DND-41 (cell line): ENCODE measurements at regions not wholly inside any gene's neighbourhood (a gene's known extent, or its start where the extent isn't known, plus 50 kb on each side); places are given as distances from the start of the nearest gene placed in this dataset.

ENCODE experiments used
- ATAC-seq: fragments of 200-7000 bp; cut with Tn5 transposase; 3 replicates; pipeline ENCODE4 v1.9.1; 2021; ENCODE audit warnings: low read depth; ENCODE audit not compliant: insufficient read depth
- DNase-seq: peaks from one replicate; pipeline ENCODE4 v3.0.0-alpha.2; 2020
- H2AFZ ChIP-seq: 2 replicates; pipeline ENCODE4 v1.6.0; 2012; ENCODE audit warnings: low read depth, low read length
- H3K27ac ChIP-seq: 2 replicates; pipeline ENCODE4 v1.5.1; 2012; ENCODE audit warnings: low read length, inconsistent platforms
- H3K27me3 ChIP-seq: fragments of 200-600 bp; sonication (generic); 2 replicates; pipeline ENCODE4 v1.6.0; 2012; ENCODE audit warnings: low read length, mild to moderate bottlenecking, inconsistent platforms; ENCODE audit not compliant: insufficient read depth, poor library complexity
- H3K36me3 ChIP-seq: 2 replicates; pipeline ENCODE4 v1.5.1; 2012; ENCODE audit warnings: low read length, inconsistent platforms; ENCODE audit not compliant: insufficient read depth
- H3K4me1 ChIP-seq: 2 replicates; pipeline ENCODE4 v1.5.1; 2012; ENCODE audit warnings: mild to moderate bottlenecking, low read length; ENCODE audit not compliant: insufficient read depth
- H3K4me2 ChIP-seq: 2 replicates; pipeline ENCODE4 v1.6.0; 2012; ENCODE audit warnings: mild to moderate bottlenecking, moderate library complexity, low read length, inconsistent platforms; ENCODE audit not compliant: insufficient read depth
- H3K4me3 ChIP-seq, 2 experiments: fragments of 200-600 bp in 1 of 2; shearing (Covaris generic) in 1 of 2; 2 replicates each; pipeline ENCODE4 v1.5.1; 2012 to 2016; ENCODE audit warnings: inconsistent platforms in 2 of 2, low read length in 2 of 2, mild to moderate bottlenecking in 2 of 2, low read depth in 1 of 2, moderate library complexity in 1 of 2
- H3K79me2 ChIP-seq: 2 replicates; pipeline ENCODE4 v1.6.0; 2012; ENCODE audit warnings: low read length, inconsistent platforms; ENCODE audit not compliant: insufficient read depth
- H3K9ac ChIP-seq: 2 replicates; pipeline ENCODE4 v1.6.0; 2012; ENCODE audit warnings: low read depth, mild to moderate bottlenecking, inconsistent platforms, low read length, moderate library complexity
- H3K9me3 ChIP-seq: 2 replicates; pipeline ENCODE4 v1.5.1; 2012; ENCODE audit warnings: low read length, moderate library complexity, mild to moderate bottlenecking, inconsistent platforms; ENCODE audit not compliant: insufficient read depth, severe bottlenecking
- H4K20me1 ChIP-seq: 2 replicates; pipeline ENCODE4 v1.6.0; 2012; ENCODE audit warnings: low read length; ENCODE audit not compliant: insufficient read depth
- EZH2 ChIP-seq: IDR thresholded peaks from 3 replicates; pipeline ENCODE4 v1.6.1; 2012; ENCODE audit warnings: borderline replicate concordance, low read depth, mild to moderate bottlenecking, moderate library complexity, low read length, inconsistent platforms; ENCODE audit not compliant: severe bottlenecking
- TF ChIP-seq, protein P1 (sequence below): IDR thresholded peaks from 2 replicates; pipeline ENCODE4 v1.5.1; 2012; ENCODE audit warnings: borderline replicate concordance, low read length, moderate library complexity, mild to moderate bottlenecking; ENCODE audit not compliant: poor library complexity, severe bottlenecking; ENCODE audit errors: extremely low read depth

- Histone ChIP-seq H3K9ac (no peak overlapping the region), H3K79me2 (no peaks in the 10 kb centered on the region), H3K27me3 (peaks cover 2% of the 10 kb centered on the region), H3K4me2 (no peak overlapping the region), H3K4me3 (no peak overlapping the region), H3K4me1 (no peaks in the 10 kb centered on the region), H3K9me3 (no peaks in the 10 kb centered on the region), H3K36me3 (no peaks in the 10 kb centered on the region), H3K27ac (no peak overlapping the region), H4K20me1 (no peaks in the 10 kb centered on the region), H2AFZ (no peak overlapping the region)
- TF ChIP-seq EZH2 = no peak
- TF ChIP-seq, protein P1, sequence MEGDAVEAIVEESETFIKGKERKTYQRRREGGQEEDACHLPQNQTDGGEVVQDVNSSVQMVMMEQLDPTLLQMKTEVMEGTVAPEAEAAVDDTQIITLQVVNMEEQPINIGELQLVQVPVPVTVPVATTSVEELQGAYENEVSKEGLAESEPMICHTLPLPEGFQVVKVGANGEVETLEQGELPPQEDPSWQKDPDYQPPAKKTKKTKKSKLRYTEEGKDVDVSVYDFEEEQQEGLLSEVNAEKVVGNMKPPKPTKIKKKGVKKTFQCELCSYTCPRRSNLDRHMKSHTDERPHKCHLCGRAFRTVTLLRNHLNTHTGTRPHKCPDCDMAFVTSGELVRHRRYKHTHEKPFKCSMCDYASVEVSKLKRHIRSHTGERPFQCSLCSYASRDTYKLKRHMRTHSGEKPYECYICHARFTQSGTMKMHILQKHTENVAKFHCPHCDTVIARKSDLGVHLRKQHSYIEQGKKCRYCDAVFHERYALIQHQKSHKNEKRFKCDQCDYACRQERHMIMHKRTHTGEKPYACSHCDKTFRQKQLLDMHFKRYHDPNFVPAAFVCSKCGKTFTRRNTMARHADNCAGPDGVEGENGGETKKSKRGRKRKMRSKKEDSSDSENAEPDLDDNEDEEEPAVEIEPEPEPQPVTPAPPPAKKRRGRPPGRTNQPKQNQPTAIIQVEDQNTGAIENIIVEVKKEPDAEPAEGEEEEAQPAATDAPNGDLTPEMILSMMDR = no peak
- ATAC-seq (no peak), DNase-seq (no peak)
Observed at GRCh38 chr1:55708781-55709180, 493.6 kb upstream of the USP24 start.

GRCh38 chr1:55707846-55708245 lies 492.7 kb upstream of the USP24 start:
- no peak overlapping the region for H3K4me2 ChIP-seq
- no peaks in the 10 kb centered on the region for H3K4me1 ChIP-seq
- no peak overlapping the region for H3K4me3 ChIP-seq
- no peaks in the 10 kb centered on the region for H3K79me2 ChIP-seq
- no peaks in the 10 kb centered on the region for H4K20me1 ChIP-seq
- ATAC-seq = no peak
- no peak overlapping the region for H2AFZ ChIP-seq
- TF ChIP-seq, protein P1 = no peak
- TF ChIP-seq EZH2 = no peak
- no peak for DNase-seq
- no peaks in the 10 kb centered on the region for H3K9me3 ChIP-seq
- no peak overlapping the region for H3K27ac ChIP-seq
- no peak overlapping the region for H3K9ac ChIP-seq
- no peaks in the 10 kb centered on the region for H3K27me3 ChIP-seq
- H3K36me3 ChIP-seq = no peaks in the 10 kb centered on the region

DNA sequence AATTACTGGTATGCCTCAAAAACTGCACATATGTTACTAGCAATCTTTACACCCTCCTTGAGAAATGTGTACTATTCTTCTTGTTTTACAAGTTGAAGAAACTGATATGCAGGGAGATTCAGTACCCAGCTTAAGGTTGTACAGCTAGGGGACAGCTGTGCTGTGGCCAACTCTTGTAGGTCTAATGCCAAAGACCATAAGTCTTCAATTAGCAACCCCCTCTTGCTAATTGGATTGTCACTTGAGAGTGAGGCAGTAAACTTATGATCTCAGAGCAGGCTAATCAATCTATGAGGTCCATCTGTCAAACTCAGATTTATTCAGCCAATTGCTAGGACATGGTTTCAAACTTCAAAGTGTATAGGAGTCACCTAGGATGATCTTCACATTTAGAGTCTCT lies 492.0 kb upstream of the USP24 start:
- no peaks in the 10 kb centered on the region for H3K4me1 ChIP-seq
- ATAC-seq (no peak), DNase-seq (no peak)
- no peaks in the 10 kb centered on the region for H3K27me3 ChIP-seq
- H3K9me3 ChIP-seq = no peaks in the 10 kb centered on the region
- H2AFZ ChIP-seq = no peak overlapping the region
- H3K79me2 ChIP-seq = no peaks in the 10 kb centered on the region
- H3K4me2 ChIP-seq = no peak overlapping the region
- H3K36me3 ChIP-seq = no peaks in the 10 kb centered on the region
- no peaks in the 10 kb centered on the region for H4K20me1 ChIP-seq
- no peak overlapping the region for H3K9ac ChIP-seq
- H3K27ac ChIP-seq = no peak overlapping the region
- TF ChIP-seq, protein P1 = no peak
- no peak for TF ChIP-seq EZH2
- no peak overlapping the region for H3K4me3 ChIP-seq

DNA sequence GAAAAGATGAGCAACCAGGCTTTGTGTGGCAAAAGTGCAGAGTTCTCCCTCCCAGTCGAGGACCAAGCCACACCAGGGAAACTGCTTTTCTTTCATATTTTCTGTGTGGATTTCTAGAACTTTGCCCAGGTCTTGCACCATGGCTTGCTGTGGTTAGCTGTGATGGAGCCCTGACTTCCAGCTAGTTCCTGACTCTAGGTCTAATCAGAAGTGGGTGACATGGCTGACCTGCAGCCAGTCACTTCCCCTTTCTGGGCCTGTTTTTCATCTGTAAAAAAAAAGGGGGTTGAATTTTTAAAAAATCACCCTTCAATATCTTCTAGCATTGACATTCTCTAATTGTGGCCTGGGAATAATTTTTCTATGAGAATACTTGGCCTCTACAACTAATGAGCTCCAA lies 491.2 kb upstream of the USP24 start:
- no peak for DNase-seq
- H2AFZ ChIP-seq = no peak overlapping the region
- H3K36me3 ChIP-seq = no peaks in the 10 kb centered on the region
- H3K27me3 ChIP-seq = no peaks in the 10 kb centered on the region
- H3K4me2 ChIP-seq = no peak overlapping the region
- H4K20me1 ChIP-seq = no peaks in the 10 kb centered on the region
- H3K9me3 ChIP-seq = no peaks in the 10 kb centered on the region
- no peak for ATAC-seq
- TF ChIP-seq EZH2 = no peak
- TF ChIP-seq, protein P1 = no peak
- H3K9ac ChIP-seq = no peak overlapping the region
- no peak overlapping the region for H3K4me3 ChIP-seq
- H3K4me1 ChIP-seq = no peaks in the 10 kb centered on the region
- no peaks in the 10 kb centered on the region for H3K79me2 ChIP-seq
- no peak overlapping the region for H3K27ac ChIP-seq
